ENCODE measurements at regions not wholly inside any gene's neighbourhood (a gene's known extent, or its start where the extent isn't known, plus 50 kb on each side); places are given as distances from the start of the nearest gene placed in this dataset.

- TF ChIP-seq, protein P1, sequence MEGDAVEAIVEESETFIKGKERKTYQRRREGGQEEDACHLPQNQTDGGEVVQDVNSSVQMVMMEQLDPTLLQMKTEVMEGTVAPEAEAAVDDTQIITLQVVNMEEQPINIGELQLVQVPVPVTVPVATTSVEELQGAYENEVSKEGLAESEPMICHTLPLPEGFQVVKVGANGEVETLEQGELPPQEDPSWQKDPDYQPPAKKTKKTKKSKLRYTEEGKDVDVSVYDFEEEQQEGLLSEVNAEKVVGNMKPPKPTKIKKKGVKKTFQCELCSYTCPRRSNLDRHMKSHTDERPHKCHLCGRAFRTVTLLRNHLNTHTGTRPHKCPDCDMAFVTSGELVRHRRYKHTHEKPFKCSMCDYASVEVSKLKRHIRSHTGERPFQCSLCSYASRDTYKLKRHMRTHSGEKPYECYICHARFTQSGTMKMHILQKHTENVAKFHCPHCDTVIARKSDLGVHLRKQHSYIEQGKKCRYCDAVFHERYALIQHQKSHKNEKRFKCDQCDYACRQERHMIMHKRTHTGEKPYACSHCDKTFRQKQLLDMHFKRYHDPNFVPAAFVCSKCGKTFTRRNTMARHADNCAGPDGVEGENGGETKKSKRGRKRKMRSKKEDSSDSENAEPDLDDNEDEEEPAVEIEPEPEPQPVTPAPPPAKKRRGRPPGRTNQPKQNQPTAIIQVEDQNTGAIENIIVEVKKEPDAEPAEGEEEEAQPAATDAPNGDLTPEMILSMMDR (IDR thresholded peaks at IDR 0.05), result no peak
- no peak for TF ChIP-seq ZNF232 (CRISPR knock-in tag; IDR thresholded peaks at IDR 0.05)
Observed at GRCh38 chr7:121002-121785, 71.2 kb upstream of the FAM20C start.
